ENCODE measurements at regions not wholly inside any gene's neighbourhood (a gene's known extent, or its start where the extent isn't known, plus 50 kb on each side); places are given as distances from the start of the nearest gene placed in this dataset.

GRCh38 chr5:68618501-68618900 lies 402.9 kb downstream of the PIK3R1 start:
- Histone ChIP-seq H3K56ac (ENCODE audit: low read length) (no peak overlapping the region), H3K23ac (ENCODE audit: low read length) (no peak overlapping the region), H3K36me3 (ENCODE audit: control insufficient read depth, insufficient read depth, low read length) (no peaks in the 10 kb centered on the region), H3K9ac (ENCODE audit: low read length) (no peak overlapping the region), H2BK5ac (ENCODE audit: low read length) (no peak overlapping the region), H3K4me2 (ENCODE audit: low read length) (no peak overlapping the region), H2AK5ac (ENCODE audit: low read length) (no peak overlapping the region), H3K4me1 (ENCODE audit: control insufficient read depth, low read depth, low read length) (no peaks in the 10 kb centered on the region), H2BK120ac (ENCODE audit: low read depth, low read length) (no peak overlapping the region), H3K79me2 (ENCODE audit: control insufficient read depth, insufficient read depth, low read length) (no peaks in the 10 kb centered on the region), H3K27ac (ENCODE audit: low read depth, low read length) (no peak overlapping the region), H4K5ac (ENCODE audit: low read length) (no peak overlapping the region), H4K8ac (ENCODE audit: low read depth, low read length) (no peak overlapping the region), H3K4ac (ENCODE audit: low read depth, low read length) (no peak overlapping the region), H3K18ac (ENCODE audit: low read length) (no peak overlapping the region), H3K4me3 (ENCODE audit: low read length) (no peak overlapping the region), H3K79me1 (ENCODE audit: low read length) (no peaks in the 10 kb centered on the region), H3K27me3 (ENCODE audit: insufficient read depth, low read length, poor library complexity) (no peaks in the 10 kb centered on the region), H2BK15ac (replicated peaks; ENCODE audit: low read depth) (no peak overlapping the region)
- DNase-seq: no peak
- no CpG with 5 or more reads among the region's 2 CpGs for WGBS (ENCODE audit: extremely low coverage, insufficient coverage, low lambda C conversion rate)

GRCh38 chr5:68627001-68627400 lies 411.4 kb downstream of the PIK3R1 start:
- Histone ChIP-seq H3K79me2 (ENCODE audit: control insufficient read depth, insufficient read depth, low read length) (no peaks in the 10 kb centered on the region), H2BK120ac (ENCODE audit: low read depth, low read length) (no peak overlapping the region), H3K56ac (ENCODE audit: low read length) (no peak overlapping the region), H3K27me3 (ENCODE audit: insufficient read depth, low read length, poor library complexity) (no peaks in the 10 kb centered on the region), H4K5ac (ENCODE audit: low read length) (no peak overlapping the region), H3K36me3 (ENCODE audit: control insufficient read depth, insufficient read depth, low read length) (no peaks in the 10 kb centered on the region), H4K8ac (ENCODE audit: low read depth, low read length) (no peak overlapping the region), H3K4me3 (ENCODE audit: low read length) (no peak overlapping the region), H2AK5ac (ENCODE audit: low read length) (no peak overlapping the region), H2BK5ac (ENCODE audit: low read length) (no peak overlapping the region), H3K23ac (ENCODE audit: low read length) (no peak overlapping the region), H3K18ac (ENCODE audit: low read length) (no peak overlapping the region), H3K4me1 (ENCODE audit: control insufficient read depth, low read depth, low read length) (no peaks in the 10 kb centered on the region), H3K4me2 (ENCODE audit: low read length) (no peak overlapping the region), H3K9ac (ENCODE audit: low read length) (no peak overlapping the region), H2BK15ac (replicated peaks; ENCODE audit: low read depth) (no peak overlapping the region), H3K27ac (ENCODE audit: low read depth, low read length) (no peak overlapping the region), H3K79me1 (ENCODE audit: low read length) (no peaks in the 10 kb centered on the region), H3K4ac (ENCODE audit: low read depth, low read length) (no peak overlapping the region)
- no peak for DNase-seq
- no CpG with 5 or more reads among the region's 7 CpGs for WGBS (ENCODE audit: extremely low coverage, insufficient coverage, low lambda C conversion rate)

- Histone ChIP-seq H2BK5ac (ENCODE audit: low read length) (no peak overlapping the region), H3K4me2 (ENCODE audit: low read length) (no peak overlapping the region), H3K79me2 (ENCODE audit: control insufficient read depth, insufficient read depth, low read length) (no peaks in the 10 kb centered on the region), H3K36me3 (ENCODE audit: control insufficient read depth, insufficient read depth, low read length) (no peaks in the 10 kb centered on the region), H3K4ac (ENCODE audit: low read depth, low read length) (no peak overlapping the region), H3K23ac (ENCODE audit: low read length) (no peak overlapping the region), H3K9ac (ENCODE audit: low read length) (no peak overlapping the region), H2AK5ac (ENCODE audit: low read length) (no peak overlapping the region), H4K8ac (ENCODE audit: low read depth, low read length) (no peak overlapping the region), H4K5ac (ENCODE audit: low read length) (no peak overlapping the region), H2BK120ac (ENCODE audit: low read depth, low read length) (no peak overlapping the region), H3K56ac (ENCODE audit: low read length) (no peak overlapping the region), H3K79me1 (ENCODE audit: low read length) (no peaks in the 10 kb centered on the region), H3K18ac (ENCODE audit: low read length) (no peak overlapping the region), H2BK15ac (replicated peaks; ENCODE audit: low read depth) (no peak overlapping the region), H3K4me3 (ENCODE audit: low read length) (no peak overlapping the region), H3K27ac (ENCODE audit: low read depth, low read length) (no peak overlapping the region), H3K27me3 (ENCODE audit: insufficient read depth, low read length, poor library complexity) (no peaks in the 10 kb centered on the region), H3K4me1 (ENCODE audit: control insufficient read depth, low read depth, low read length) (no peaks in the 10 kb centered on the region)
- peak; percentile 35 for DNase-seq
- no CpG with 5 or more reads among the region's 5 CpGs for WGBS (ENCODE audit: extremely low coverage, insufficient coverage, low lambda C conversion rate)
These were observed 412.7 kb downstream of the PIK3R1 start for GRCh38 chr5:68628082-68628814.

- H3K27ac ChIP-seq (ENCODE audit: low read depth, low read length): no peak overlapping the region
- no peak overlapping the region for H3K4ac ChIP-seq (ENCODE audit: low read depth, low read length)
- no peak overlapping the region for H4K8ac ChIP-seq (ENCODE audit: low read depth, low read length)
- no peak overlapping the region for H3K9ac ChIP-seq (ENCODE audit: low read length)
- no peak overlapping the region for H2BK5ac ChIP-seq (ENCODE audit: low read length)
- no peaks in the 10 kb centered on the region for H3K36me3 ChIP-seq (ENCODE audit: control insufficient read depth, insufficient read depth, low read length)
- no peaks in the 10 kb centered on the region for H3K27me3 ChIP-seq (ENCODE audit: insufficient read depth, low read length, poor library complexity)
- H2BK15ac ChIP-seq (replicated peaks; ENCODE audit: low read depth): no peak overlapping the region
- H3K4me3 ChIP-seq (ENCODE audit: low read length): no peak overlapping the region
- no CpG with 5 or more reads among the region's 1 CpG for WGBS (ENCODE audit: extremely low coverage, insufficient coverage, low lambda C conversion rate)
- no peak overlapping the region for H3K4me2 ChIP-seq (ENCODE audit: low read length)
- no peak overlapping the region for H2BK120ac ChIP-seq (ENCODE audit: low read depth, low read length)
- H3K79me1 ChIP-seq (ENCODE audit: low read length): no peaks in the 10 kb centered on the region
- no peak overlapping the region for H3K18ac ChIP-seq (ENCODE audit: low read length)
- no peak overlapping the region for H3K56ac ChIP-seq (ENCODE audit: low read length)
- no peak overlapping the region for H4K5ac ChIP-seq (ENCODE audit: low read length)
- no peak for DNase-seq
- no peak overlapping the region for H2AK5ac ChIP-seq (ENCODE audit: low read length)
- H3K23ac ChIP-seq (ENCODE audit: low read length): no peak overlapping the region
- H3K79me2 ChIP-seq (ENCODE audit: control insufficient read depth, insufficient read depth, low read length): no peaks in the 10 kb centered on the region
- no peaks in the 10 kb centered on the region for H3K4me1 ChIP-seq (ENCODE audit: control insufficient read depth, low read depth, low read length)
These were observed 414.8 kb downstream of the PIK3R1 start for GRCh38 chr5:68630354-68630753.

GRCh38 chr5:68631884-68632283 lies 416.3 kb downstream of the PIK3R1 start:
- Histone ChIP-seq H3K27ac (ENCODE audit: low read depth, low read length) (no peak overlapping the region), H3K27me3 (ENCODE audit: insufficient read depth, low read length, poor library complexity) (no peaks in the 10 kb centered on the region), H4K5ac (ENCODE audit: low read length) (no peak overlapping the region), H2AK5ac (ENCODE audit: low read length) (no peak overlapping the region), H3K4ac (ENCODE audit: low read depth, low read length) (no peak overlapping the region), H3K79me2 (ENCODE audit: control insufficient read depth, insufficient read depth, low read length) (no peaks in the 10 kb centered on the region), H3K4me2 (ENCODE audit: low read length) (no peak overlapping the region), H3K79me1 (ENCODE audit: low read length) (no peaks in the 10 kb centered on the region), H4K8ac (ENCODE audit: low read depth, low read length) (no peak overlapping the region), H3K4me3 (ENCODE audit: low read length) (no peak overlapping the region), H2BK120ac (ENCODE audit: low read depth, low read length) (peak overlapping the region; percentile 54), H3K9ac (ENCODE audit: low read length) (no peak overlapping the region), H2BK5ac (ENCODE audit: low read length) (no peak overlapping the region), H3K23ac (ENCODE audit: low read length) (no peak overlapping the region), H2BK15ac (replicated peaks; ENCODE audit: low read depth) (no peak overlapping the region), H3K36me3 (ENCODE audit: control insufficient read depth, insufficient read depth, low read length) (no peaks in the 10 kb centered on the region), H3K56ac (ENCODE audit: low read length) (no peak overlapping the region), H3K4me1 (ENCODE audit: control insufficient read depth, low read depth, low read length) (no peaks in the 10 kb centered on the region), H3K18ac (ENCODE audit: low read length) (no peak overlapping the region)
- no CpG with 5 or more reads among the region's 2 CpGs for WGBS (ENCODE audit: extremely low coverage, insufficient coverage, low lambda C conversion rate)
- peak; percentile 26 for DNase-seq

GRCh38 chr5:68641211-68641610 lies 425.7 kb downstream of the PIK3R1 start:
- no peaks in the 10 kb centered on the region for H3K36me3 ChIP-seq (ENCODE audit: control insufficient read depth, insufficient read depth, low read length)
- no peak overlapping the region for H2AK5ac ChIP-seq (ENCODE audit: low read length)
- H3K4ac ChIP-seq (ENCODE audit: low read depth, low read length): no peak overlapping the region
- no peak overlapping the region for H3K9ac ChIP-seq (ENCODE audit: low read length)
- no peak for DNase-seq
- no peak overlapping the region for H4K5ac ChIP-seq (ENCODE audit: low read length)
- H3K79me2 ChIP-seq (ENCODE audit: control insufficient read depth, insufficient read depth, low read length): no peaks in the 10 kb centered on the region
- no CpG with 5 or more reads among the region's 3 CpGs for WGBS (ENCODE audit: extremely low coverage, insufficient coverage, low lambda C conversion rate)
- no peak overlapping the region for H2BK5ac ChIP-seq (ENCODE audit: low read length)
- H4K8ac ChIP-seq (ENCODE audit: low read depth, low read length): no peak overlapping the region
- no peak overlapping the region for H3K27ac ChIP-seq (ENCODE audit: low read depth, low read length)
- H3K27me3 ChIP-seq (ENCODE audit: insufficient read depth, low read length, poor library complexity): no peaks in the 10 kb centered on the region
- H3K4me2 ChIP-seq (ENCODE audit: low read length): no peak overlapping the region
- H3K79me1 ChIP-seq (ENCODE audit: low read length): no peaks in the 10 kb centered on the region
- no peak overlapping the region for H2BK15ac ChIP-seq (replicated peaks; ENCODE audit: low read depth)
- no peak overlapping the region for H3K56ac ChIP-seq (ENCODE audit: low read length)
- no peak overlapping the region for H2BK120ac ChIP-seq (ENCODE audit: low read depth, low read length)
- H3K4me1 ChIP-seq (ENCODE audit: control insufficient read depth, low read depth, low read length): no peaks in the 10 kb centered on the region
- no peak overlapping the region for H3K23ac ChIP-seq (ENCODE audit: low read length)
- no peak overlapping the region for H3K18ac ChIP-seq (ENCODE audit: low read length)
- no peak overlapping the region for H3K4me3 ChIP-seq (ENCODE audit: low read length)

Measured in mesendoderm (in vitro differentiated cells).